ENCODE measurements at regions not wholly inside any gene's neighbourhood (a gene's known extent, or its start where the extent isn't known, plus 50 kb on each side); places are given as distances from the start of the nearest gene placed in this dataset.
"Not testable (repeated sequence)": the region's sequence is repeated elsewhere in the genome, so short reads cannot be mapped to it uniquely, and the experiment has no call there.

- DNase-seq (ENCODE audit: low spot score) = no peak
Observed at GRCh38 chr11:96779030-96779429, 389.2 kb downstream of the JRKL start.

GRCh38 chr11:96781082-96781481 lies 391.3 kb downstream of the JRKL start:
- no peak for DNase-seq (ENCODE audit: low spot score)

GRCh38 chr11:96782632-96783031 lies 392.8 kb downstream of the JRKL start:
- DNase-seq (ENCODE audit: low spot score) = no peak

- no peak for DNase-seq (ENCODE audit: low spot score)
Observed at GRCh38 chr11:96783311-96783710, 393.5 kb downstream of the JRKL start.

GRCh38 chr11:96785073-96785472 lies 395.3 kb downstream of the JRKL start:
- no peak for DNase-seq (ENCODE audit: low spot score)

- no peak for DNase-seq (ENCODE audit: low spot score)
Observed at GRCh38 chr11:96794152-96794551, 404.3 kb downstream of the JRKL start.

- no peak for DNase-seq (ENCODE audit: low spot score)
Observed at GRCh38 chr11:96798445-96798844, 408.6 kb downstream of the JRKL start.

GRCh38 chr11:96815236-96815635 lies 425.4 kb downstream of the JRKL start:
- DNase-seq (ENCODE audit: low spot score) = no peak

- DNase-seq (ENCODE audit: low spot score) = no peak
Observed at GRCh38 chr11:96817482-96818399, 427.9 kb downstream of the JRKL start.

GRCh38 chr11:96827164-96827563 lies 437.4 kb downstream of the JRKL start:
- DNase-seq (ENCODE audit: low spot score) = no peak

GRCh38 chr11:96841792-96842191 lies 452.0 kb downstream of the JRKL start:
- no peak for DNase-seq (ENCODE audit: low spot score)

GRCh38 chr11:96842731-96843130 lies 452.9 kb downstream of the JRKL start:
- no peak for DNase-seq (ENCODE audit: low spot score)

GRCh38 chr11:96854425-96854824 lies 464.6 kb downstream of the JRKL start:
- no peak for DNase-seq (ENCODE audit: low spot score)

- DNase-seq (ENCODE audit: low spot score) = not testable (repeated sequence)
Observed at GRCh38 chr11:96861722-96862121, 471.9 kb downstream of the JRKL start.

- no peak for DNase-seq (ENCODE audit: low spot score)
Observed at GRCh38 chr11:96863520-96863919, 473.7 kb downstream of the JRKL start.

- DNase-seq (ENCODE audit: low spot score) = no peak
Observed at GRCh38 chr11:96865020-96865419, 475.2 kb downstream of the JRKL start.

- DNase-seq (ENCODE audit: low spot score) = no peak
Observed at GRCh38 chr11:96869207-96869606, 479.4 kb downstream of the JRKL start.

GRCh38 chr11:96875712-96876111 lies 485.9 kb downstream of the JRKL start:
- no peak for DNase-seq (ENCODE audit: low spot score)

- DNase-seq (ENCODE audit: low spot score) = no peak
Observed at GRCh38 chr11:96878299-96879051, 488.7 kb downstream of the JRKL start.

- DNase-seq (ENCODE audit: low spot score) = not testable (repeated sequence)
Observed at GRCh38 chr11:96882622-96883021, 492.8 kb downstream of the JRKL start.

- DNase-seq (ENCODE audit: low spot score) = no peak
Observed at GRCh38 chr11:96885405-96885804, 495.6 kb downstream of the JRKL start.

- no peak for DNase-seq (ENCODE audit: low spot score)
Observed at GRCh38 chr11:96885912-96886311, 496.1 kb downstream of the JRKL start.

- DNase-seq (ENCODE audit: low spot score) = no peak
Observed at GRCh38 chr11:96893988-96894387, 504.2 kb downstream of the JRKL start.

Data from ecto neural progenitor cell (in vitro differentiated cells).